PC-3 (cell line): ENCODE measurements at regions not wholly inside any gene's neighbourhood (a gene's known extent, or its start where the extent isn't known, plus 50 kb on each side); places are given as distances from the start of the nearest gene placed in this dataset.

Experiments used
- ATAC-seq: fragments of 200-7000 bp; cut with Tn5 transposase; 2 replicates; pipeline ENCODE4 v1.9.1; 2020; ENCODE audit warnings: mild to moderate bottlenecking, moderate library complexity
- BruUV-seq: library from RNA; stranded (reverse); fragments of 400-500 nt; replicated peaks from 2 replicates; lab custom pipeline; 2021; lab: Mats Ljungman, UMichigan
- CTCF ChIA-PET: fragments of 300-600 bp; sonication (Branson Sonifier 250); formaldehyde crosslinking; loops from one replicate; lab custom pipeline; 2022; ENCODE audit warnings: antibody characterized with exemption; lab: Charles Lee
- POLR2A ChIA-PET: fragments of 300-600 bp; sonication (Branson Sonifier 250); formaldehyde crosslinking; loops from one replicate; lab custom pipeline; 2022; ENCODE audit warnings: antibody characterized with exemption; ENCODE audit not compliant: unreplicated experiment; lab: Charles Lee
- DNase-seq: peaks from one replicate; pipeline ENCODE4 v3.0.0-alpha.2; 2015
- H2AFZ ChIP-seq: fragments of 300-600 bp; sonication (generic); 2 replicates; pipeline ENCODE4 v1.6.0; 2016; ENCODE audit warnings: antibody characterized with exemption, low read length
- H3F3A ChIP-seq: fragments of 300-600 bp; sonication (generic); one replicate; pipeline ENCODE4 v1.6.0; 2017; ENCODE audit warnings: antibody characterized with exemption, low read length, control low read depth, mild to moderate bottlenecking; ENCODE audit not compliant: unreplicated experiment
- H3K27ac ChIP-seq: fragments of 300-600 bp; sonication (generic); 2 replicates; pipeline ENCODE4 v1.5.1; 2016; ENCODE audit warnings: mild to moderate bottlenecking, low read length
- H3K27me3 ChIP-seq: fragments of 300-600 bp; sonication (generic); 2 replicates; pipeline ENCODE4 v1.6.1; 2016; ENCODE audit warnings: low read length, mixed read lengths
- H3K36me3 ChIP-seq: fragments of 300-600 bp; sonication (generic); 2 replicates; pipeline ENCODE4 v1.6.1; 2016; ENCODE audit warnings: low read depth, mixed run types, low read length, mixed read lengths
- H3K4me1 ChIP-seq: fragments of 300-600 bp; sonication (generic); 2 replicates; pipeline ENCODE4 v1.5.1; 2016; ENCODE audit warnings: low read length; ENCODE audit not compliant: insufficient read depth
- H3K4me2 ChIP-seq: fragments of 300-600 bp; sonication (generic); 2 replicates; pipeline ENCODE4 v1.6.0; 2016; ENCODE audit warnings: low read length
- H3K4me3 ChIP-seq: fragments of 300-600 bp; sonication (generic); 2 replicates; pipeline ENCODE4 v1.5.1; 2016; ENCODE audit warnings: mild to moderate bottlenecking, low read length, mixed read lengths
- H3K79me2 ChIP-seq: fragments of 300-600 bp; sonication (generic); 2 replicates; pipeline ENCODE4 v1.6.1; 2017; ENCODE audit warnings: low read length, mixed read lengths
- H3K9ac ChIP-seq: fragments of 300-600 bp; sonication (generic); 2 replicates; pipeline ENCODE4 v1.6.0; 2016; ENCODE audit warnings: mild to moderate bottlenecking, low read length
- H3K9me2 ChIP-seq: fragments of 300-600 bp; sonication (generic); replicated peaks from 2 replicates; pipeline ENCODE4 v1.6.1; 2016; ENCODE audit warnings: mixed run types, low read length, mixed read lengths
- H3K9me3 ChIP-seq: fragments of 300-600 bp; sonication (generic); 2 replicates; pipeline ENCODE4 v1.6.1; 2016; ENCODE audit warnings: low read length, mixed read lengths
- H4K20me1 ChIP-seq: fragments of 300-600 bp; sonication (generic); 2 replicates; pipeline ENCODE4 v1.6.1; 2016; ENCODE audit warnings: low read length, mixed read lengths
- CTCF ChIP-seq: fragments of 300-600 bp; sonication (generic); conservative IDR thresholded peaks from 2 replicates; pipeline ENCODE4 v1.5.1; 2017; ENCODE audit warnings: antibody characterized with exemption, low read depth, mild to moderate bottlenecking, low read length
- EZH2 ChIP-seq: fragments of 300-600 bp; sonication (generic); IDR thresholded peaks from one replicate; pipeline ENCODE4 v1.6.1; 2017; ENCODE audit warnings: antibody characterized with exemption, mild to moderate bottlenecking, low read length; ENCODE audit not compliant: unreplicated experiment
- EZH2phosphoT487 ChIP-seq: fragments of 300-600 bp; sonication (generic); IDR thresholded peaks from 2 replicates; pipeline ENCODE4 v1.6.1; 2018; ENCODE audit warnings: mild to moderate bottlenecking, antibody characterized with exemption, low read length, borderline replicate concordance
- intact Hi-C: fragments of 100-400 bp; cut with micrococcal nuclease; formaldehyde crosslinking; loops from 2 replicates; pipeline ENCODE4 v1.9.0; 2023

DNA sequence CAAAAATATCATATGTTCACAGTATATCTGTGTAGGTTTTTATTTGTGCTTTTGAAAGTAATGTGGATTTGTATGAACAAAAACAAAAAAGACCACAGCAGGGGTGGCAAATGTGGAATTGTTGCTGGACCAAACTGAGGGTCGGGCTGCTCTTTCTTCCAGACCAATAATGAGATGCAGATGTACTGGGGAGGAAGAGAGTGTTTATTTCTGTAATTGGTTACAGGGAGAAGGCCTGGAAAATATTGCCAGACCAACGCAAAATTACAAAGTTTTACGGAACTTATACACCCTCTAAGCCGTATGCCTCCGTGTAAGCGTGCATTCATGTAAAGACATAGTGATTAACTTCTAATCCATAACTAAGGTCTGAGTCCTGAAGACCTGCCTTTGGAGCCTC, 353.9 kb upstream of the C16orf82 start:
- Histone ChIP-seq H3K27ac (no peak overlapping the region), H3F3A (no peaks in the 10 kb centered on the region), H3K9me2 (no peaks in the 10 kb centered on the region), H3K4me2 (no peak overlapping the region), H3K79me2 (no peaks in the 10 kb centered on the region), H3K4me1 (no peaks in the 10 kb centered on the region), H3K9me3 (no peaks in the 10 kb centered on the region), H3K27me3 (no peaks in the 10 kb centered on the region), H3K36me3 (no peaks in the 10 kb centered on the region), H3K4me3 (no peak overlapping the region), H2AFZ (no peak overlapping the region), H4K20me1 (no peaks in the 10 kb centered on the region), H3K9ac (no peak overlapping the region)
- intact Hi-C loops: no loop called here
- no peak for DNase-seq
- ChIA-PET POLR2A (no interaction called here), CTCF (no interaction called here)
- TF ChIP-seq CTCF: no peak
- no TSS peak for BruUV-seq
- no peak for ATAC-seq

DNA sequence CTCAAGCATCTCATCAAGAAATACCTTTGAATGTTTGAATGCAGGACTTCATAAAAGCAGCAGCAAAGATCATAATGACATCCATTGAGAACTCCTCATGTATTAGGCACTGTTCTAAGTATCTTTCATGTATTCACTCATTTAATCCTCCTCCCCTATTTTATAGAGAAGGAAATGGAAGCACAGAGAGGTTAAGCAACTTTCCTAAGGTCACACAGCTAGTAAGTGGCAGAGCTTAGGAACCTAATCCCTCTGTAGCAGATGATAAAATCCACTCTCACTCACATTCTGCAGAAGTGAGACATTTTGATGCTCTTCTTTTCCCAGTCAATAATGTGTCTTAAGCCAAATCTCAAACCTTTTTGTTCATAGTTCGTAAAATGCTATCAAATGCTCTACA, 350.8 kb upstream of the C16orf82 start:
- CTCF ChIA-PET: no interaction called here
- Histone ChIP-seq H3K27me3 (no peaks in the 10 kb centered on the region), H3K9me3 (no peaks in the 10 kb centered on the region)

GRCh38 chr16:26717826-26718225, 348.9 kb upstream of the C16orf82 start:
- no peaks in the 10 kb centered on the region for H3K27me3 ChIP-seq
- H3K27ac ChIP-seq: no peak overlapping the region
- ChIA-PET POLR2A (no interaction called here), CTCF (no interaction called here)
- TF ChIP-seq CTCF (no peak), EZH2phosphoT487 (no peak), EZH2 (no peak)
- ATAC-seq: no peak
- no peak for DNase-seq
- no peak overlapping the region for H3K4me3 ChIP-seq
- intact Hi-C loops: no loop called here
- no peaks in the 10 kb centered on the region for H3K79me2 ChIP-seq
- no peaks in the 10 kb centered on the region for H3F3A ChIP-seq
- no peaks in the 10 kb centered on the region for H3K4me1 ChIP-seq
- H3K36me3 ChIP-seq: no peaks in the 10 kb centered on the region
- no peak overlapping the region for H3K9ac ChIP-seq
- BruUV-seq: no TSS peak
- H3K9me2 ChIP-seq: no peaks in the 10 kb centered on the region
- H3K4me2 ChIP-seq: no peak overlapping the region
- H4K20me1 ChIP-seq: no peaks in the 10 kb centered on the region
- H3K9me3 ChIP-seq: no peaks in the 10 kb centered on the region
- H2AFZ ChIP-seq: no peak overlapping the region

More for the DNA sequence above, 350.8 kb upstream of the C16orf82 start:
- TF ChIP-seq CTCF: no peak
- no peak for TF ChIP-seq EZH2phosphoT487
- TF ChIP-seq EZH2: no peak
- Histone ChIP-seq H2AFZ (no peak overlapping the region), H3K9ac (no peak overlapping the region), H3K27ac (no peak overlapping the region), H3K4me1 (no peaks in the 10 kb centered on the region), H3K4me2 (no peak overlapping the region), H4K20me1 (no peaks in the 10 kb centered on the region), H3K9me2 (no peaks in the 10 kb centered on the region), H3K36me3 (no peaks in the 10 kb centered on the region), H3K79me2 (no peaks in the 10 kb centered on the region), H3F3A (no peaks in the 10 kb centered on the region), H3K4me3 (no peak overlapping the region)
- ATAC-seq (no peak), DNase-seq (no peak)
- POLR2A ChIA-PET: no interaction called here
- intact Hi-C loops: no loop called here
- no TSS peak for BruUV-seq
